ENCODE measurements at regions not wholly inside any gene's neighbourhood (a gene's known extent, or its start where the extent isn't known, plus 50 kb on each side); places are given as distances from the start of the nearest gene placed in this dataset.

GRCh38 chr5:143738417-143739401, 73.3 kb upstream of the HMHB1 start:
- no peak for TF ChIP-seq CTCF (conservative IDR thresholded peaks at IDR 0.05)
- H4K5ac ChIP-seq (ENCODE audit: insufficient read length, low read depth, low read length): no peak overlapping the region
- H3K4ac ChIP-seq (ENCODE audit: low read depth, low read length): no peak overlapping the region
- H3K18ac ChIP-seq (ENCODE audit: insufficient read length, low read depth, low read length): no peak overlapping the region
- H3K79me1 ChIP-seq (ENCODE audit: insufficient read depth, low read depth, low read length, poor library complexity, severe bottlenecking): no peaks in the 10 kb centered on the region
- H3T11ph ChIP-seq (ENCODE audit: low read length): no peak overlapping the region
- H3K4me1 ChIP-seq (ENCODE audit: insufficient read depth, low read length): peaks cover 3% of the 10 kb centered on the region
- no peaks in the 10 kb centered on the region for H3K79me2 ChIP-seq (ENCODE audit: insufficient read depth, low read length)
- H2BK12ac ChIP-seq (ENCODE audit: insufficient read length, low read depth, low read length): no peak overlapping the region
- Mint-ChIP-seq H3K4me1 (peaks cover 16 to 24% of the 10 kb centered on the region in 2 experiments), H3K27ac (no peak overlapping the region), H3K36me3 (ENCODE audit: insufficient read depth in 1 of 3, low read depth in 3 of 3) (no peaks in the 10 kb centered on the region), H3K4me3 (no peak overlapping the region), H3K9me3 (no peaks in the 10 kb centered on the region), H3K27me3 (ENCODE audit: low read depth) (0 out of 2 replicates have a peak, but pooled peaks cover under 1% of the 10 kb centered on the region)
- no peak overlapping the region for H3K23ac ChIP-seq (ENCODE audit: insufficient read length, low read depth, low read length)
- WGBS (ENCODE audit: extremely low coverage, insufficient read length, low lambda C conversion rate): no CpG with 5 or more reads among the region's 2 CpGs
- no peak overlapping the region for H4K8ac ChIP-seq (replicated peaks; ENCODE audit: insufficient read length, low read depth, low read length)
- H2BK5ac ChIP-seq (ENCODE audit: insufficient read length, low read length): no peak overlapping the region
- H3K9me3 ChIP-seq (ENCODE audit: control insufficient read depth, low read depth, low read length): no peaks in the 10 kb centered on the region
- no peak overlapping the region for H2BK15ac ChIP-seq (ENCODE audit: low read depth, low read length)
- H3K27ac ChIP-seq (ENCODE audit: insufficient read length, low read depth, low read length): no peak overlapping the region
- H2AFZ ChIP-seq (ENCODE audit: low read length): no peak overlapping the region
- no peaks in the 10 kb centered on the region for H3K23me2 ChIP-seq (ENCODE audit: insufficient read length, low read depth, low read length, poor library complexity, severe bottlenecking)
- no peak overlapping the region for H2AK5ac ChIP-seq (ENCODE audit: insufficient read length, low read length)
- H4K20me1 ChIP-seq (ENCODE audit: control insufficient read depth, insufficient read depth, insufficient read length): no peaks in the 10 kb centered on the region
- no peak overlapping the region for H2BK20ac ChIP-seq (ENCODE audit: low read depth, low read length, poor library complexity, severe bottlenecking)
- H3K4me2 ChIP-seq (ENCODE audit: insufficient read depth, insufficient read length, low read length): no peak overlapping the region
- no peak overlapping the region for H2BK120ac ChIP-seq (ENCODE audit: low read depth, low read length, poor library complexity, severe bottlenecking)
- no peak for DNase-seq
- H3K27me3 ChIP-seq (ENCODE audit: insufficient read depth, low read length): no peaks in the 10 kb centered on the region
- no peak overlapping the region for H3K9ac ChIP-seq (ENCODE audit: extremely low read depth, insufficient read length, low read length)
- no peak overlapping the region for H3K14ac ChIP-seq (ENCODE audit: insufficient read depth, low read length)
- no peak overlapping the region for H4K91ac ChIP-seq (ENCODE audit: insufficient read length, low read depth, low read length)
- no peak overlapping the region for H3K56ac ChIP-seq (ENCODE audit: insufficient read length, low read depth, low read length)

All from H9 (cell line).